Activated effector memory CD4-positive, alpha-beta T cell treated with anti-CD3 and anti-CD28 coated beads, Interleukin-2, amount 50 U/mL, for 16 hours (primary cell): ENCODE measurements at regions not wholly inside any gene's neighbourhood (a gene's known extent, or its start where the extent isn't known, plus 50 kb on each side); places are given as distances from the start of the nearest gene placed in this dataset.
"Not testable (repeated sequence)": the region's sequence is repeated elsewhere in the genome, so short reads cannot be mapped to it uniquely, and the experiment has no call there.

Experiments used
- DNase-seq: peaks from one replicate; pipeline ENCODE4 v3.0.0-alpha.2; 2020

GRCh38 chr3:13147344-13147743 lies 74.1 kb upstream of the IQSEC1 start:
- no peak for DNase-seq

- DNase-seq, result no peak
These were observed 73.5 kb upstream of the IQSEC1 start for GRCh38 chr3:13146643-13147143.

GRCh38 chr3:13145826-13146642 lies 72.8 kb upstream of the IQSEC1 start:
- DNase-seq, result no peak

- no peak for DNase-seq
These were observed 72.0 kb upstream of the IQSEC1 start for GRCh38 chr3:13145131-13145825.

- peak; percentile 54 for DNase-seq
These were observed 71.2 kb upstream of the IQSEC1 start for GRCh38 chr3:13144163-13145023.

GRCh38 chr3:13143381-13144004 lies 70.3 kb upstream of the IQSEC1 start:
- peak; percentile 24 for DNase-seq

- peak; percentile 14 for DNase-seq
These were observed 69.5 kb upstream of the IQSEC1 start for GRCh38 chr3:13142552-13143380.

GRCh38 chr3:13141991-13142412 lies 68.8 kb upstream of the IQSEC1 start:
- no peak for DNase-seq

GRCh38 chr3:13141183-13141582 lies 68.0 kb upstream of the IQSEC1 start:
- DNase-seq, result no peak

- DNase-seq, result no peak
These were observed 67.4 kb upstream of the IQSEC1 start for GRCh38 chr3:13140596-13140995.

GRCh38 chr3:13139471-13140065 lies 66.3 kb upstream of the IQSEC1 start:
- no peak for DNase-seq

- DNase-seq, result no peak
These were observed 65.6 kb upstream of the IQSEC1 start for GRCh38 chr3:13138833-13139145.

GRCh38 chr3:13137941-13138832 lies 65.0 kb upstream of the IQSEC1 start:
- DNase-seq, result no peak

GRCh38 chr3:13136848-13137247 lies 63.6 kb upstream of the IQSEC1 start:
- DNase-seq, result not testable (repeated sequence)

GRCh38 chr3:13136426-13136825 lies 63.2 kb upstream of the IQSEC1 start:
- DNase-seq, result no peak

- DNase-seq, result no peak
These were observed 62.6 kb upstream of the IQSEC1 start for GRCh38 chr3:13135811-13136321.

- DNase-seq, result no peak
These were observed 62.1 kb upstream of the IQSEC1 start for GRCh38 chr3:13135251-13135810.

GRCh38 chr3:13134879-13135206 lies 61.6 kb upstream of the IQSEC1 start:
- DNase-seq, result no peak

- no peak for DNase-seq
These were observed 61.1 kb upstream of the IQSEC1 start for GRCh38 chr3:13134166-13134878.
